GM19035 (cell line): ENCODE measurements at regions not wholly inside any gene's neighbourhood (a gene's known extent, or its start where the extent isn't known, plus 50 kb on each side); places are given as distances from the start of the nearest gene placed in this dataset.

Experiments
- ATAC-seq: cut with Tn5 transposase; IDR thresholded peaks from one replicate; pipeline ENCODE4 v1.9.1; 2021; ENCODE audit not compliant: unreplicated experiment

DNA sequence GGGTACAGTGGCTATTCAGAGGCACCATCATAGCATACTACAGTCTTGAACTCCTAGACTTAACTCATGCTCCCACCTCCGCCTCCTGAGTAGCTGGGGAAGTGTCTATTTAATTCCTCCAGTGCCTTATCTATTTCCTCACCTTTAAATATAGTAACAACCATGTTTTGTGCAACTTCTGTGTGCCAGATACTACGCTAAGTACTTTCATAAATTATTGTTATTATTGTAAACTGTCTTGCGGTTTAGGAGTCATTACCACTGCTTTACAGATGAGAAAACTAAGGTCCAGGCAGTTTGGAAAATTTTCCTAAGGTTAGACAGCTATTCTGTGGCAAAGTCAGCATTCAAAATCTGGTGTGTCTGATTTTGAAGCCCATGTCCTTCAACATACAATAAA lies 359.1 kb upstream of the XYLT1 start:
- no peak for ATAC-seq

DNA sequence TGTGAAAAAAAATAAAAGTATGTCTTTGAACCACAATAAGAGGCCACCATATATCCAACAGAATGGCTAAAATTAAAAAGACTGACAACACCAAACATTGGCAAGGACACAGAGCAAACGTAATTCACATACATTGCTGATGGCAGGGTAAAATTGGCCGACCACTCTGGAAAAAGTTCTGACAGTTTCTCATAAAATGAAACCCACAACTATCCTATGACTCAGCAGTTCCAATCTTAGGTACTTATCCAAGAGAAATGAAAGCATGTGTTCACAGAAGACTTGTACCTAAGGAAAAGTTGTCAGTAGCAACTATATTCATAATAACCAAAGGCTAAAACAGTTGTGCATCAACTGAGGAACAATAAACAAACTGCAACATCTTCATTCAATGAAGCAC lies 357.3 kb upstream of the XYLT1 start:
- no peak for ATAC-seq

DNA sequence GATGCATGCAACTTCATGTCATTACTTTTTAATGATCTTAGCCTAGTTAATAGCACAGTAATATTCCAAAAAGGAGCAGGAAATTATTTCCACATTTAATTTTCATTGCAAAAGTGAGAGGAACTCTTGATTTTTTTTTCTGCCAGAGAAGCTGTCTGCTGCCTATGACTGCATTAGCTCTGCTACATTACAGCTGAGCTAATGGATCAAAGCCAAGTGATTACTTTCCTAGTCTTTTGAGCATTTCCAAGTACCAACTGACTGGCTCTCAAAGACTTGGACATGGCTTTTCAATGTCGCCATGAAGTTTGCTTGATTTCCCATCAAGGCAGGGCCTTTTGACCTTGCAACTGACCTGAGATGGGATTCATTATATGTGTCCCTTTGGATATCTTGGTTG lies 356.6 kb upstream of the XYLT1 start:
- no peak for ATAC-seq

DNA sequence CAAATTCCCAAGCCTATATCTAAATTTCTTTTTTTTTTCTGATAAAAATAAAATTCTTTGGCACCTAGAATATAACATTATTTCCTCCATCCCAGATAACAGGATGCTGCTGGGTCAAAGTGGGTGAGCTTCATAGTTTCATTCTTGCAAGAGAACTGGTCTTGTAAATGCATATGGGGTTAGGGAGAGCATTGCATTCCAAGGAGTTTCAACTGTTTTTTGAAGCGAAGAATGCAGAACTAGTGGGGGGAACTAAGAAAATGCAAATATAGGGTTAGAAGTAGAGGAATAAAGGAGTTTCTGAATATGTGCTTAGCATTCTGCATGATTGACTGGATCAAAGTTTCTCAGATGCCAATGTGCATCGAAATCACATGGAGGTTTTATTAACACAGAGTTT lies 347.2 kb upstream of the XYLT1 start:
- no peak for ATAC-seq

DNA sequence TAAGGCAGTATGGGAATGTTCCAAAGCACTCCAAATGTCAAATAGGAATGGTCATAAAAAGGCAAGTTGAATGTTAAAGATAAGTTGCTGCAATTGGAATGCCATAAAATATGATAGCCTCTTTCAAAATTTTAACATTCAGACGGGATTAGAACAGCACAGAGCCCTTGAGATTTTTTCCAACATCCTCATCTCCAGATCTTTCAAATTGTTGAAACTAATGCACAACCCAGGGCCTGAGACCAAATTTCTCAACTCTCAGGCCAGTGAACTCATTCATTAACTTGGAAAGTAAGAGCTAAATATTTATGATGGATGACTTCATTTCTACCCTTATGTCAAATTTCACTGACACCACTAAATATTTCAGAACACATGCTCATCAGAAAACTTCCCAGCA lies 346.5 kb upstream of the XYLT1 start:
- no peak for ATAC-seq

DNA sequence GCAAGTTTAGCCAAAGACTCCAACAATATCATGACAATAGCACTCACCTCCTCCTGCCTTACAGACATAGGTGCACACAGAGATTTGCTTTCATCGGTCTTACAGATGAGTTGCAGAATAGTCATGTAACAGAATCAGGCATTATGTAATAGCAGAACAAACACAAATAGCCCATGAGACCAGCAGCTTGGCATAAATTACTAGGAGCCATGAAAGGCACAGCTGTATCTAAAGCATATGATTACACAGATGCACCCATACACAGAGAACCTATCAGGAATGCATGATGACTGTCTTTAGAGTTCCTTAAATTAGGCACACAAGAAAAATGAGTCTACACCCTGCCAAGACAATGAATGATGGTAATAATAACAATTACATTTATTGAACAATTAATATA lies 342.0 kb upstream of the XYLT1 start:
- no peak for ATAC-seq

DNA sequence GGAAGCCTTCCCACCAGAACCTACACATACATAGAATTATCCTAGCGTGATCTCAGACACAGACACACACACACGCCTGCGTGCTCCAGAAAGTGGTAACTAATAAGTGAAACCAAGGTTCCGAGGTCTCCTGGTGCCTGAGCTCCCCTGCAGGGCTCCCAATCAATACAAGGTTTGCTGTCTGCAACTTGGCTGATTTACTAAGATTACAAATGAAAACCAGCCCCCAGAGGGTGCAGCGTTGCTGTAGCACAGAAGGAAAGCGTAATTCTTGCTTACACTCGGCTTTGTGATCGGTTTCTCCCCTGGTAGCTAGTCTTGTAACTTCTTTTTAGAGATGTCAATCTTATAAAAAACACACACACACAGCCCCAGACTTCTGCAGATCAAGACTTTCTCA lies 334.1 kb upstream of the XYLT1 start:
- ATAC-seq = no peak

DNA sequence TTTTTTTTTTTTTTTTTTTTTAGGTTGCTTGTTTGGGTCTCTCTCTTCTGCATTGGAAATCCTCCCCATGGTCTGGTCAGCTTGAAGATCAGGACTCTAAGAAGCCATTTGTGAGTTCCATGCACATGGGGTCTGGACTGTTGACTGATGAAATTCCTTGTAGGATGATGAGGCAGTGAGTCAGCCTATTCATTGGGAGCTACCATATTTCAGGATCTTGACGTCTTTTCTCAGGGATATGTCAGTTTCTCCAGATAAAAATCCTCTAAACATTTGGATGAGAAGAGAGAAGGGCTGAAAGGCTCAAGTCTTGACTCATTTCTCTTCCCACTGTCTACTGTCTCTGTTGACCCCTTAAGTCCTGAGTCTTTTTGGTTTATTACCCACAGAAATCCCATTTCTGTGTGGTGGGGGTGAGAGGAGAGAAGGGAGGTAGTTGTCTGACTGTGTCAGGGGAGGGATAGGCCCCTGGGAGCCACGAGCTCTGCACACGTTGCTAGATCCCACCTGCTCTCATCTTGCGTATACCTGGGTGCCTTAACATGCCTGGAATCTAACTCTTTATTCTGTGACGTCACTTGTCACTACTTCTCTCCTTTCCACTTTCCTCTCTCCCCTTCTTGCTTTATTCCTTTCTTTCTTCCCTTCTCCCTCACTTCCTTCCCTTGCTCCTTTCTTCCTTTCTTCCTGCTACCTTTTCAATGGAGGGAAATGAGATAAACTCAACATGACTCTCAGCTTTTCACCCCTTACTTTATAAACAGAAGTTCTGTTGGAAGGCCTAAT lies 333.1 kb upstream of the XYLT1 start:
- ATAC-seq = no peak

DNA sequence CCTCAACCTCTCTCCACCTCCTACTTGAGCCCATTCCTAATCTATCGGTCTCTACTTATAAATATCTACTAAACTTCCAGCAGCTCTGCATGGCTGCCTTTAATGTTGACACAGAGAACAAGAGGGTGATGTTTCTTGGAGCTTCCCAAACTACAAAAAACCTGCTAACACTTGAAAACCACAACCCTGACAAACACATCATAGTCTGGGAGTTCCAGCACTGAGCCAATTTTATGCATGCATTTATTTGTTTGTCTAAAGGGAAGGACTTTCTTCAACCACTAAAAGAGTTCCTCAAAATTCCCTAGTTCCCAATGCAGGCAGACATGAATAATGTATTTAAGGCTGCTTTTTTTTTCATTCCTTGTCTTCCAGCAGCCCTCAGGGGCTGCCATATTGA lies 331.8 kb upstream of the XYLT1 start:
- ATAC-seq = no peak

DNA sequence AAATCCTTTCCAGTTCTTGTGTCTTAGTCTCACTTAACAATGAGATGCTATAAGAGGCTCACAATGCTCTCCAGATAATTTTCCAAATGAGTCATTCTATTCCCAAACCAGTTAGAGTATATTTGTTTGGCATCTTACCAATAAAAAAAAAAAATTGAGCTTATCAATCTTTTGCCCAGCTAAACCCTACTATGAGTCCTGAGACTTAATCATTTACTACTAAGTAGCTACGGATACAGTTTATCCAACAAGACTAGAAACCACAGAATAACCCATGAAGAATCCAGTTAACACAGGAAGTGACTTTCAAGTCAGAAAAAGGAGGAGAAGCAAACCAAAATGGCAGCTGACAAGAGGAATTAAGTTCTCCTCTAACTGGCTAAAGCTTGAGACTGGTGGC lies 330.3 kb upstream of the XYLT1 start:
- no peak for ATAC-seq

DNA sequence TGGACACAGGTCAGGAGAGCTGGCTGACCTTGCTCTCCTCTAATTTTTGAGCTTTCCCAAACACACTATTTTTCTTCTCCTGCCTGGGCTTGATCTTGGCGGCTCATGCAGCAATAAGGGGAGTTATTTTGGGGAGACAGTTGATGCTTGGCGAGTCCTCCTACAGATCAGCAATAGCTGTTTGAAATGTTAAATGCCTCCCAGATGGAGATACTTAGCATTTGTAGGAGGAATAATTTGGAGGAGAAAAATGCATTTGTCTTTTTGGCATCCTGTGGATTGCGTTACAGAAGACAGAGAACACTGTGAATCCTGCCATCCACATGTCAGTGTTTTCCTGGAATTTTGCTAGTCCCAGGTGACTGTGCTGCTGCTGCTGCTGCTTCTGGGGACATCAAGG lies 328.0 kb upstream of the XYLT1 start:
- no peak for ATAC-seq

DNA sequence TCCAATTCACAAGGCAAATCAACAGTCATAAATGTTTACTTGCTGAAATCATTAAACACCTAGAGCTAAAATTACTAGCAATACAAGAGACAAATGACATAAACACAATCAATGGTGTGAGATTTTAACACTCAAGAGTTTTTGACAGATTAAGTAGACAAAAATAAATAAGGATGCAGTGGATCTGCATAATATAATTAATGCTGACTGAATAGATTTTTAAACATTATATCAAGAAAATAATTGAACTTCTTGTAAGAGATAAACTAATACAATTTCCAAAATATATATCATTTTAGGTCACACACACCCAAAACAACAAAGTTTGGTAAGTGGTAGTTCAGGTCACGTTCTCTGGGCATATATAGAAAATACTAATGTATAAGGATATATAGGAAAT lies 322.6 kb upstream of the XYLT1 start:
- ATAC-seq = no peak

DNA sequence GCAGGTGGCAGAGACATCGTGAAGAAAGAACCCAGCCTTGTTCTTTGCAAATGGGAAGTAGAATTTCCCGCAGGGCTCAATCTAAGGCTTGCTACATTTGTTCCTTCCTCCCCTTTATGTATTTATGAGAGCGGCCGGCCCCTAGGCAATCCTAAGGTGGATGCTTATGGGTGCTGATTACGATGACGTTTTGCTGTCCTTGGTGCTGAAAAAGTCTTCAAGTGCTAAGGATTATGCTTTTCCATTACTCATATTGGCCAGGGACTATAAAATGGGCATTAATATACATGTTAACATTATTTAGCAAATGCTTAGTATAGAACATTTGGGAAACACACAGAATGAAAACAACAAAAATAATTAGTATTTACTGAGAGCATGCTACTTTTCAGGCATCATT lies 313.3 kb upstream of the XYLT1 start:
- ATAC-seq = no peak

DNA sequence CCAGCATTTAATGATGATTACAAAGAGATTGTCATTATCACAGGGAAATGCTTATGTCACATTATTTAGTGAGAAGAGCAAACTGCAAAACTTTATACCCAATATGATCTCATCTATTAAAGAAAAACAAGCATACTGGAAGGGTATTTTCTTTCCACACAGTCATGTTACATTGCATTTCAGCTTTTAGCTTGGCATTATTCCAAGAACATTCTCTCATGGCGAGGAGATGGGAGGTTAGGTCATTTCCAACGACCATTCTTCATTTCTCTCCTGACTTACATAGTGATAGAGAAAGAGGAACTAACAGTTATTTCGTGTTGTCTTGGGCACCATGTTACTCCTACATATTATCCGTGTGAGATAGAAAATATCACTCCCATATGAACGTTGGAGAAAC lies 309.4 kb upstream of the XYLT1 start:
- ATAC-seq = no peak

DNA sequence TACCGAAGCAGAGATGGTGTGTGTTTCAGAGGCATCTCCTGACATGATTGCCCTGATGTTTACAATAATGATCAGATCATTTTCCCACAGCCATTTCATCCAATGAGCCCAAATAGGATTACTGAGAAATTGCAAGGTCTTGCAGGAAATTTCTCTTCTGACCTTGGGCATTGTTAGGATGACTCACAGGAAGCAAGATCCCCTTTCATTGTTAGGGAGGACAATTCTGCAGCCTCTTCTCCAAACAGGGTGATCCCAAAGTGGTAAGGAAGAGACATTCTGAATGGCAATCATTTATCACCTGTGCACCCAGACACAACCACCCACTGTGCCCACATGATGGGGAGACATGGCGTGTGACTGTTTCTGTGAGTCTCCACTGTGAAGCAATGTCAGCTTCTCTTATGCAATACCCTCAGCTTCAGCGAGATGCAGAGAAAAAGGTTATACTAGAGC lies 306.7 kb upstream of the XYLT1 start:
- no peak for ATAC-seq

DNA sequence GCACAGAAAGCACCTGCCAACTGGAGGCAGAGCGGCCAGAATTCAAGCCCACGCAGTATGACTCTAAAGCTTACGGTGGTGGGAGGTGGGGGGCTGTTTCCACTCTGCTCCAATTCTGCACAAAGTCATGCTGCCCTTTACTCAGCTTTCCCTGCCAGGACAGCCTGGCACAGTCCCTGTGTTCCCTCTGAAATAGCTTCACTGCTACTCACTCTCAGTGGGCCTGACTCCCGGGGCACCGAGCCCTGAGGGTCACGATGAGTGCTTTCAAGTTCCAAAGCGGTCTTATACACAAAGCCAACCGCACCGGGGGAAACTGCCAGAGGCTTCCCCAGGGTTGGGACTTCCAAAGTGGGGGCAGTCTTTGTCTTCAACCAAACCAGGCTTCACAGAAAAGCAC lies 306.1 kb upstream of the XYLT1 start:
- ATAC-seq = no peak

DNA sequence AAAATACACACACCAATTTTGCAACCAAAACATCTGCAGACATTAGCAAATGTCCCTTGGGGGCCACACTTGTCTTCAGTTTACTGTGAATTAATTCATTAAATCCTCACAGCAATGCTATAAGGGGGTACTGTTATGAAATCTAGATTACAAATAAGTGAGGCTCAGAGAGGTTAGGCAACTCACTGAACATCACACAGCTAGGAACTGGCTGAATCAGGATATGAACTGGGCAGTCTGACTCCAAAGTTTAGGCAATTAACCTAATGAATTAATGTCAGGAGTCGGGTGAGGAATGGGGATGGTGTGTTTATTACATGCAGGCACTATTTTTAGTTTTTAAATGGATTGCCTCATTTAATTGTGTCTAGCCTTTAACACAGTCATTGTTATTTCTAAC lies 305.7 kb upstream of the XYLT1 start:
- no peak for ATAC-seq

DNA sequence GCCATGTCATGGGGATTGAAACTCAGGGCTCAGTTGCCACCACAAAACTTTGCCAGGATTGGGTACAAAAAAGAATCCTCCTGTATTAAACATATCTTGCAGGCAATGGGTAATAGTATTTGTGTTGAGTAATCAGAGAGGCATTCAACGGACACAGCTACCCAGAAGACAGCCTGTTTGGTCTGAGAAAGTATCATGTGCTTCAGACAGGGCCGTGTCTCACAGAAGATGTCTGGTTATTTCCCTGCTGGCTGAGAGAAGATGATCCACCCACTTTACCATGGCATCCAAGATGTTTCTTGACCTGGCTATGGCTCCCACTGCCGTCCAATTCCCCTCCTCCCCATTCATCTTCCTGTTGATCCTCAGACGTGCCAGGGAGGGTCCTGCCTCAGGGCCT lies 304.3 kb upstream of the XYLT1 start:
- ATAC-seq = no peak

DNA sequence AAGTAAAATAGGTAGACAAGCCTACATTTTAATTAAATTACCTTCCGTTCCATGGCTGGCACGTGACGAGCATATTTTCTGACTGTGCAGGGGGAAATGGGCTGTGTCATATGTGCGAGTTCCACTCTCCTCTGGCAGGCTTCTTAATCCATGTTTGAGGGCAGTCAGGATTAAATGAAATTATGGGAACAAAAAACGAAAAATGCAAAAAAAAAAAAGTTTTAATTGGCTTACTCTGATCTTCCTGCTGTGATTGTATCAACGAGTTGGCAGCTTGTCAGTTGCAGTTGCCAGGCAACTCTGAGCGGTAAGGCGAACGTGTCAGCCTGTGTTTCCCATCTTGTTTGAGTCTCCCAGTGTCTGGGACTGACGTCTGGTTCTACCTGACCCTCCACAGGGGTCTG lies 302.9 kb upstream of the XYLT1 start:
- ATAC-seq = no peak

DNA sequence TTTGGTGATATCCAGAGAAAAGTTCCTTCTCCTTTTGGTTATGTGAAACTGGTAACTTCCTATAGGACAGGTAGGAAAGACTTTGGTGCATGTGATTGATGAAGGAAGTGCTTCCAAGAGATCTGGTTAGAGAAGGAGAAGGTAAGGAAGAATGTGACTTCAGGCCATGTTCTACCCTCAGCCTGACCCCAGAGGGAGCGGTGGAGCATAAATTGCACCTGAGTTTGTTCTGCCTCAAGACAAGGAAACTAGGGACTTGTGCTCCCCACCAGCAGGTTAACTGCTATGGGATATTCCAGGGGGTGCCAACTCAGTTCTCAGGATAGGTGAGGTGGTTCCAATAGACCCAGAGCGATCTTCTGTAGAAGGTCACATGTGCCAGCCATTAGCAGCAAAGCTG lies 299.3 kb upstream of the XYLT1 start:
- ATAC-seq = no peak

DNA sequence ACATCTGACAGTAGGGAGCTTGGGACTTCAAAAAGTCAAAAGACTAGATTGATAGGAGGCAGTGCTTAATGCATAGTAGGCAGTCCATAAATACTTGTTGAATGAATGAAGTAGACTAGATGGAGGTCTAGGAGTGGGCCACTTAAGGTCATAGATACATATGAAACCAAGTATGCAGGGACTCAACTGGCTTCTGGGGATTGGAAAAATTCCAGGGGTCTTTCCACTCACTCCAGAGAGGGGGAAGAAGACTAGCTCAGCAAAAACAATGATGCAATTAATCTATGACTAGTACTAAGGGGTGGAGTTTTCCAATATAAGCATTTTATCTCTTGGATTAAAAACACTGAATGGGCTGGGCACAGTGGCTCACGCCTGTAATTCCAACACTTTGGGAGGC lies 298.3 kb upstream of the XYLT1 start:
- ATAC-seq = no peak

DNA sequence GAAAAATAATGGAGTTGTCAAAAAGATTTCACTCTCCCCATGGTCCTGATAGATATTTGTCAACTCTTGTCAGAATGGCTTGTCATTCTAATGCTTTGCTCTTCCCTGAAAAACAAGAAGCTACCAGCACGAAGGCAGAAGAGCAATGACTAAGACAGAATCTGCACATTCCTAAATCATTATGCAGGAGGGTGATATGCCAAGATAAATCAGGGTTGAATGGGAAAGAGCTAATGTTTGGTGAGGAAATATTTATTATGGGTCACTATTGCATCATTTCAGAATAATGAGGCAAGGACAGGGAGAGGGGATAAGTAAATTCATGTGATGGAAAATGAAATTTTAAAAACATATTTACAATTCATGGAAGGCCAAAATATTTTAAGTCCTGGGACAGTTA lies 297.5 kb upstream of the XYLT1 start:
- no peak for ATAC-seq

DNA sequence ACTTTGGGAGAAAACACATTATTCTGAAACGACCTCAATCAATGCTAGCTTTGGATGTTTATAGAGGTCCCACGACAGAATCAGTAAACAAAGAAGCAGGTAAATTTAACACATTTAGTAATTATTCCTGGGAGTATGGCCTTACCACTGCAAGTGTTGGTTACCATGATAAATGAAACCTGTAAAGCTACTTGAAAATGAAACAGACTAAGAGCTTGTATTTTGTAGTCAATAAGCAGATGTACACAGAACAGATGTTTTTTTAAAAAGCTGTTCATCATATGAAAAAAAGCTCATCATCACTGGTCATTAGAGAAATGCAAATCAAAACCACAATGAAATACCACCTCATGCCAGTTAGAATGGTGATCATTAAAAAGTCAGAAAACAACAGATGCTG lies 295.3 kb upstream of the XYLT1 start:
- ATAC-seq = no peak
